GM21619 (cell line): ENCODE measurements at regions not wholly inside any gene's neighbourhood (a gene's known extent, or its start where the extent isn't known, plus 50 kb on each side); places are given as distances from the start of the nearest gene placed in this dataset.
A peak's percentile ranks its signal among the peaks of the same experiment; 100 is the strongest.

ENCODE experiments used
- ATAC-seq: cut with Tn5 transposase; IDR thresholded peaks from one replicate; pipeline ENCODE4 v1.9.1; 2021; ENCODE audit not compliant: unreplicated experiment

GRCh38 chr12:75974323-75975187 is 57.0 kb downstream of the PHLDA1 start:
- no peak for ATAC-seq

- ATAC-seq, result no peak
Measured at GRCh38 chr12:75971253-75971652, 60.3 kb downstream of the PHLDA1 start.

GRCh38 chr12:75970310-75970709 is 61.3 kb downstream of the PHLDA1 start:
- no peak for ATAC-seq

- ATAC-seq, result no peak
Measured at GRCh38 chr12:75969768-75970167, 61.8 kb downstream of the PHLDA1 start.

- ATAC-seq, result no peak
Measured at GRCh38 chr12:75965661-75966060, 65.9 kb downstream of the PHLDA1 start.

- ATAC-seq, result peak; percentile 49
Measured at GRCh38 chr12:75964150-75964549, 67.4 kb downstream of the PHLDA1 start.

- no peak for ATAC-seq
Measured at GRCh38 chr12:75961878-75962277, 69.7 kb downstream of the PHLDA1 start.

- ATAC-seq, result no peak
Measured at GRCh38 chr12:75960954-75961661, 70.5 kb downstream of the PHLDA1 start.

GRCh38 chr12:75960086-75960910 is 71.3 kb downstream of the PHLDA1 start:
- no peak for ATAC-seq

GRCh38 chr12:75959506-75959905 is 72.1 kb downstream of the PHLDA1 start:
- no peak for ATAC-seq

- ATAC-seq, result no peak
Measured at GRCh38 chr12:75959060-75959459, 72.5 kb downstream of the PHLDA1 start.

GRCh38 chr12:75955251-75955650 is 76.3 kb downstream of the PHLDA1 start:
- ATAC-seq, result no peak

- no peak for ATAC-seq
Measured at GRCh38 chr12:75954749-75955148, 76.8 kb downstream of the PHLDA1 start.

GRCh38 chr12:75954041-75954440 is 77.5 kb downstream of the PHLDA1 start:
- no peak for ATAC-seq

- ATAC-seq, result no peak
Measured at GRCh38 chr12:75953312-75953906, 78.2 kb downstream of the PHLDA1 start.

GRCh38 chr12:75951399-75952278 is 79.9 kb downstream of the PHLDA1 start:
- no peak for ATAC-seq

GRCh38 chr12:75947156-75947723 is 84.3 kb downstream of the PHLDA1 start:
- ATAC-seq, result no peak

GRCh38 chr12:75945581-75945980 is 86.0 kb downstream of the PHLDA1 start:
- no peak for ATAC-seq

GRCh38 chr12:75944905-75945432 is 86.6 kb downstream of the PHLDA1 start:
- no peak for ATAC-seq
